SHP77 treated with DMSO at 0.1 percent for 48 hours (cell line): ENCODE measurements at regions not wholly inside any gene's neighbourhood (a gene's known extent, or its start where the extent isn't known, plus 50 kb on each side); places are given as distances from the start of the nearest gene placed in this dataset.
"Not testable (repeated sequence)": the region's sequence is repeated elsewhere in the genome, so short reads cannot be mapped to it uniquely, and the experiment has no call there.

Source experiments
- DNase-seq: peaks from one replicate; lab custom pipeline; 2025; lab: John Stamatoyannopoulos, UW

GRCh38 chr11:110874437-110875030 lies 162.3 kb upstream of the ARHGAP20 start:
- DNase-seq = no peak

GRCh38 chr11:110873975-110874374 lies 161.7 kb upstream of the ARHGAP20 start:
- DNase-seq = no peak

GRCh38 chr11:110870816-110871522 lies 158.7 kb upstream of the ARHGAP20 start:
- DNase-seq = no peak

- no peak for DNase-seq
Observed at GRCh38 chr11:110867951-110868350, 155.7 kb upstream of the ARHGAP20 start.

GRCh38 chr11:110866081-110866480 lies 153.8 kb upstream of the ARHGAP20 start:
- DNase-seq = no peak

- DNase-seq = no peak
Observed at GRCh38 chr11:110862407-110862806, 150.2 kb upstream of the ARHGAP20 start.

GRCh38 chr11:110860461-110860860 lies 148.2 kb upstream of the ARHGAP20 start:
- DNase-seq = no peak

- no peak for DNase-seq
Observed at GRCh38 chr11:110859998-110860397, 147.8 kb upstream of the ARHGAP20 start.

GRCh38 chr11:110859240-110859840 lies 147.1 kb upstream of the ARHGAP20 start:
- no peak for DNase-seq

GRCh38 chr11:110858547-110858921 lies 146.3 kb upstream of the ARHGAP20 start:
- DNase-seq = no peak

- no peak for DNase-seq
Observed at GRCh38 chr11:110857892-110858546, 145.8 kb upstream of the ARHGAP20 start.

GRCh38 chr11:110856996-110857812 lies 145.0 kb upstream of the ARHGAP20 start:
- DNase-seq = no peak

GRCh38 chr11:110856340-110856739 lies 144.1 kb upstream of the ARHGAP20 start:
- no peak for DNase-seq

GRCh38 chr11:110855191-110855590 lies 143.0 kb upstream of the ARHGAP20 start:
- no peak for DNase-seq

GRCh38 chr11:110852921-110853490 lies 140.8 kb upstream of the ARHGAP20 start:
- no peak for DNase-seq

GRCh38 chr11:110850846-110851245 lies 138.6 kb upstream of the ARHGAP20 start:
- DNase-seq = no peak

GRCh38 chr11:110843053-110843452 lies 130.8 kb upstream of the ARHGAP20 start:
- DNase-seq = not testable (repeated sequence)

GRCh38 chr11:110838808-110839207 lies 126.6 kb upstream of the ARHGAP20 start:
- no peak for DNase-seq

- no peak for DNase-seq
Observed at GRCh38 chr11:110837603-110838002, 125.4 kb upstream of the ARHGAP20 start.

GRCh38 chr11:110835106-110835505 lies 122.9 kb upstream of the ARHGAP20 start:
- DNase-seq = no peak

- no peak for DNase-seq
Observed at GRCh38 chr11:110833033-110833484, 120.8 kb upstream of the ARHGAP20 start.

GRCh38 chr11:110832539-110832938 lies 120.3 kb upstream of the ARHGAP20 start:
- DNase-seq = no peak
